Progenitor cell of endocrine pancreas (in vitro differentiated cells): ENCODE measurements at regions not wholly inside any gene's neighbourhood (a gene's known extent, or its start where the extent isn't known, plus 50 kb on each side); places are given as distances from the start of the nearest gene placed in this dataset.

Source experiments
- DNase-seq: peaks from one replicate; pipeline ENCODE4 v3.0.0; 2021; ENCODE audit warnings: low spot score; ENCODE audit not compliant: unreplicated experiment
- H3K27ac Mint-ChIP-seq: 2 replicates; pipeline ENCODE4 v1.8.0; 2021; ENCODE audit warnings: mild to moderate bottlenecking, moderate library complexity, mixed read lengths
- H3K27me3 Mint-ChIP-seq: 2 replicates; pipeline ENCODE4 v1.8.0; 2021; ENCODE audit warnings: mixed read lengths
- H3K36me3 Mint-ChIP-seq: 2 replicates; pipeline ENCODE4 v1.8.0; 2022; ENCODE audit warnings: mixed read lengths; ENCODE audit not compliant: insufficient read depth
- H3K4me1 Mint-ChIP-seq: 2 replicates; pipeline ENCODE4 v1.8.0; 2021; ENCODE audit warnings: low read depth, mixed read lengths
- H3K4me3 Mint-ChIP-seq: 2 replicates; pipeline ENCODE4 v1.8.0; 2021; ENCODE audit warnings: low read depth, mild to moderate bottlenecking, moderate library complexity, mixed read lengths
- H3K9me3 Mint-ChIP-seq: 2 replicates; pipeline ENCODE4 v1.8.0; 2021; ENCODE audit warnings: low read depth, mixed read lengths
- TF ChIP-seq, protein P1 (sequence below): fragments of 200-600 bp; sonication (generic); IDR thresholded peaks from one replicate; pipeline ENCODE4 v1.5.0; 2021; ENCODE audit warnings: antibody characterized with exemption, mild to moderate bottlenecking; ENCODE audit not compliant: unreplicated experiment

DNA sequence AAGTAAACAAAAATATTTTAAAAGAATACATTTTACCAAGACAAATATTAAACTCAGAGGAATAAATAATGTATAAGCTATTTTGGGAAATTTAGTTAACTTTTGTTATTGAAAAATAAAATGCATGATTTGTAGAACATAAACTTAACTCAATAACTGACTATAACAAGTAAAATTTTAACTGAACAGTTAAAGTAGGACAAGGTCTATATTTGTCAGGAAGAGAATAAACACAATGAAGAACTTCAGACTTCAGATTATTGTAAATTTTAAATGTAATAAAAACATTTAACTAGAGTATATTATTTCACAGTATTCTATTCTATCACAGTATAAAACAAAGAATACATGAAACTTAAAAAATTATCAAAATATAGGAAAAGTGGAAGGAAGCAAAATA, 948.8 kb upstream of the USP15 start:
- no peaks in the 10 kb centered on the region for H3K36me3 Mint-ChIP-seq
- H3K9me3 Mint-ChIP-seq: peaks cover 9% of the 10 kb centered on the region
- DNase-seq: no peak
- no peaks in the 10 kb centered on the region for H3K4me1 Mint-ChIP-seq
- TF ChIP-seq, protein P1, sequence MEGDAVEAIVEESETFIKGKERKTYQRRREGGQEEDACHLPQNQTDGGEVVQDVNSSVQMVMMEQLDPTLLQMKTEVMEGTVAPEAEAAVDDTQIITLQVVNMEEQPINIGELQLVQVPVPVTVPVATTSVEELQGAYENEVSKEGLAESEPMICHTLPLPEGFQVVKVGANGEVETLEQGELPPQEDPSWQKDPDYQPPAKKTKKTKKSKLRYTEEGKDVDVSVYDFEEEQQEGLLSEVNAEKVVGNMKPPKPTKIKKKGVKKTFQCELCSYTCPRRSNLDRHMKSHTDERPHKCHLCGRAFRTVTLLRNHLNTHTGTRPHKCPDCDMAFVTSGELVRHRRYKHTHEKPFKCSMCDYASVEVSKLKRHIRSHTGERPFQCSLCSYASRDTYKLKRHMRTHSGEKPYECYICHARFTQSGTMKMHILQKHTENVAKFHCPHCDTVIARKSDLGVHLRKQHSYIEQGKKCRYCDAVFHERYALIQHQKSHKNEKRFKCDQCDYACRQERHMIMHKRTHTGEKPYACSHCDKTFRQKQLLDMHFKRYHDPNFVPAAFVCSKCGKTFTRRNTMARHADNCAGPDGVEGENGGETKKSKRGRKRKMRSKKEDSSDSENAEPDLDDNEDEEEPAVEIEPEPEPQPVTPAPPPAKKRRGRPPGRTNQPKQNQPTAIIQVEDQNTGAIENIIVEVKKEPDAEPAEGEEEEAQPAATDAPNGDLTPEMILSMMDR: no peak
- no peak overlapping the region for H3K27ac Mint-ChIP-seq
- H3K4me3 Mint-ChIP-seq: no peak overlapping the region
- no peaks in the 10 kb centered on the region for H3K27me3 Mint-ChIP-seq

DNA sequence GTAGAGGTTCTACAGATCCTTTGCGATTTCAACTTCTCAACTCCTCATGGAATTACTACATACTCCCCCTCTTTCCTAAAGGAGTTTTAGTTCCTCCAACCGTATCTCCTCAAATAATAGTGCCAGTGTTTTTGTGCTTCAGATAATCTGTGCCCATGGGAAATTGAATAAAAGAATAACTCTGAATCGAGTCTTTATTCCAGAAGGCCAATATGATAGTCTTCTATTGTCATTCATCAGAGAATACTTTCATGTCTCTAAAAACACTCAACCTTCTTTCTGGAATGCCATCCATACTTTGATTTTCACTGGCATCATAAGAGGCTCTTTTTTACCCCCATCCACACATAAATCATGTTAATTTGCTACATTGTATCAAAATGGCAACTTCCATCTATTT, 911.3 kb upstream of the USP15 start:
- no peaks in the 10 kb centered on the region for H3K27me3 Mint-ChIP-seq
- no peaks in the 10 kb centered on the region for H3K9me3 Mint-ChIP-seq
- no peaks in the 10 kb centered on the region for H3K4me1 Mint-ChIP-seq
- no peak overlapping the region for H3K27ac Mint-ChIP-seq
- H3K4me3 Mint-ChIP-seq: no peak overlapping the region
- TF ChIP-seq, protein P1: no peak
- no peaks in the 10 kb centered on the region for H3K36me3 Mint-ChIP-seq
- DNase-seq: no peak

DNA sequence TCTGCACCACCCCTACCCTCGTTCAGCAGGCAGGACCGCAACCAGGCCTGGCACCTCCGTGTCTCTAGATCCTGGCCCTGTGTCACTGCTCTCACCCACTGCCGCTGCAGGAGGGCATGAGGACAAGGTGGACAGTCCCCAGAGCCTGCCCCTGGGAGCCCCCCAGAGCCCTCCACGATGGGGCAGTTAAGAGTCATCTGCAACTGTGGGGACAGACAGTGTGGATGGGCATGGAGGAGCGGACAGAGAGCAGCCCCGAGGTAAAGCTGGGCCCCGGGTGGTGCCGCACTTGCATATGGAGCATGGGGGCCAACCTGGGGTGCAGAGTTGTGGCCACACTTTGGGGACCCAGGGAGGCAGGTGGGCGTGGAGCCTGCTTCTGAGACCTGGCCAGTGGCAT, 905.1 kb upstream of the USP15 start:
- Mint-ChIP-seq H3K4me1 (no peaks in the 10 kb centered on the region), H3K27ac (no peak overlapping the region), H3K36me3 (no peaks in the 10 kb centered on the region), H3K9me3 (no peaks in the 10 kb centered on the region), H3K4me3 (no peak overlapping the region), H3K27me3 (no peaks in the 10 kb centered on the region)
- DNase-seq: no peak
- TF ChIP-seq, protein P1: no peak

DNA sequence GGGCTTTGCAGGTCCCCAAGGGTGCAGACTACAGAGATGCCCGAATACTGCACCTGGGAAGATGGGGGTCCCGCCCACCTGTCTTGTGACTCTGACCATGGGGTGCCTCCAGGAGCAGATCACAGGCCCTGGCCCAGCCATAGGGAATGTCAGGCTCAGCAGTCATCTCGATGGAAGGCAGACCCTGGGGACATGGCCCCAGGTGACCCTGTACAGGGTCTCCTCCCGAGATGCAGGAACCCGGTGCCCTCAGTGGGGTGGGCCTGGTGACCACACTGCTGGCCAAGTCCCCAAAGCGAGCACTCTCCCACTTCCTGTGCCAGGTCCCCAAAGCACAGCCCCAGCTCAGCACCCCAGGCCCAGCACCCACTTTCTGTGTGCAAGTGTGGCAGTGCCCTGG, 903.7 kb upstream of the USP15 start:
- TF ChIP-seq, protein P1: no peak
- no peaks in the 10 kb centered on the region for H3K9me3 Mint-ChIP-seq
- no peaks in the 10 kb centered on the region for H3K36me3 Mint-ChIP-seq
- H3K4me1 Mint-ChIP-seq: no peaks in the 10 kb centered on the region
- no peak overlapping the region for H3K27ac Mint-ChIP-seq
- DNase-seq: no peak
- H3K27me3 Mint-ChIP-seq: no peaks in the 10 kb centered on the region
- no peak overlapping the region for H3K4me3 Mint-ChIP-seq

DNA sequence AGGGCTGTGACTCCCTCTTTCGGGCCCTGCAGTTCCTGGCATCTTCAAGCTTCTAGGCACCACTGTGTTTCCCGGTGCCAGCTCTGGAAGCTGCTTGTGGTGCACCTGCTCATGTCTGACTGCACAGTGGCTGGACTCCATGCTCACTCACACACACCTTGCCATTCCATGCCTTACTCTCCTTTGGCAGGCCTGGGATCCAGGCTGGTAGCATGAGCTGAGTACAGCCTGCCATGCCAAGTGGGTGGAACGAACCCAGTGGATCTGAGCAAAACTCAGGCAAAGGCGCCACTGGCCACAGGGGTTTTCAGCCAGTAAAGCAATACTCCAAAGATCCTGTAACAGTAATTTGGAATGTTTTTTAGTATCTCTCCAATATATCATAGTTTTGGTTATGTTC, 902.7 kb upstream of the USP15 start:
- TF ChIP-seq, protein P1: no peak
- Mint-ChIP-seq H3K27ac (no peak overlapping the region), H3K4me1 (no peaks in the 10 kb centered on the region), H3K27me3 (no peaks in the 10 kb centered on the region), H3K36me3 (no peaks in the 10 kb centered on the region), H3K4me3 (no peak overlapping the region), H3K9me3 (no peaks in the 10 kb centered on the region)
- DNase-seq: no peak
